ENCODE measurements at regions not wholly inside any gene's neighbourhood (a gene's known extent, or its start where the extent isn't known, plus 50 kb on each side); places are given as distances from the start of the nearest gene placed in this dataset.
A peak's percentile ranks its signal among the peaks of the same experiment; 100 is the strongest.
"Not testable (repeated sequence)": the region's sequence is repeated elsewhere in the genome, so short reads cannot be mapped to it uniquely, and the experiment has no call there.

DNA sequence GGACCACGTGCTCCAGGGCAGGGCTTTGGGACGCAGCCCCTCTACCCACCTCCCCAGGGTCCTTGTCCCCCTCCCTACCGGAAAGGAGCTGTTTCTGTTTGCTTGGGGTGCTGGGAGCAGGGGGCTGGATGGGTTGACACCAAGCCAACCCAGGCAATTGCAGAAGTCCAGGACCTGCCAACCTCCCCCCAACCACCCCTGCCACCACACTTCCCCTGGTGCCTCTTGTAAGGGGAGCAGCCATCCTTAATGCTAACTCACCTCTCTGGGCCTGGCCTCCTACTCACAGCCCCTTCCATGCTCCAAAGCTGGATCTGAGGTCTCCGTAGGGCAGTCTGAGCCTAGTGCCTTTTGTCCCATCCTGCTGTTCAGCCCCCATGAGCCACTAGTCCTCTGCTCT, 631.9 kb downstream of the BCOR start:
- DNase-seq (ENCODE audit: low read depth in 2 of 2): no peak

- DNase-seq (ENCODE audit: low read depth in 2 of 2): no peak
These were observed 628.6 kb downstream of the BCOR start for GRCh38 chrX:39469126-39469525.

DNA sequence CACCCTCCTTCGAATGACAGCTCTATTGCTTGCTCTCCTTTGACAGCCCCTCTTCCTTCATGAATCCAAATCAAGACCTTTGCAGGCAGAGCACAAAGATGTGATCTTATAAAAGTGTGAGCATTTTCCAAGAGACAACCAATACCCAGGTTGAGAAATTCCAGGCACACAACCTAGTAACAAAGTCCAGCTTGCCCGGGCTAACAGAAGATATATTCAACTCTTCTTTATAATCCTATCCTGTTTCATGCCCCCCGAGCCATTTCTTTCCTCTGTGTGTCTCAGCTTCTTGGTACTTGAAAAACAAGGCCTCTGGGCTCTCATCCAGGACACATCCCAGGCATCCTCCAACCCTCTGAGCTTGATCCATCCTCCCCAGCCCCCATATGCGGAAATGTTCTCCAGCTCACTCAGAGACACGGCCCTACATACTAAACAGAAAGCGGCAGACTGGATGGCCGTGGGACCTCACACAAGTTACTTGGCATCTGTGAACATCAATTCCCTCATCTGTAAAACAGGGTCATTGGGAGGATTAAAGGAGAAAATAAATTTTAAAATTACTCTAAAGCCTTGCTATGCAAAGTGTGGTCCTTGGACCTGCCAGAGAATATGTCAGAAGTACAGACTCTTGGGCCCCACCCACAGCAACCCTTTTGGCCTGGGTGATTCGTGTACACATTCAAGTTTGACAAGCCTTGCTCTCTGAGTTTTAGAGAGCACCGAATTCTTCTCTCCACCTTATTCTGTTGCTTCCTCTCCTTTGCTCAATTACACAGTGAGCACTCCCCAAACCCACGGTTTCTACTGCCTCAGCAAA, 627.0 kb downstream of the BCOR start:
- no peak for DNase-seq (ENCODE audit: low read depth in 2 of 2)

DNA sequence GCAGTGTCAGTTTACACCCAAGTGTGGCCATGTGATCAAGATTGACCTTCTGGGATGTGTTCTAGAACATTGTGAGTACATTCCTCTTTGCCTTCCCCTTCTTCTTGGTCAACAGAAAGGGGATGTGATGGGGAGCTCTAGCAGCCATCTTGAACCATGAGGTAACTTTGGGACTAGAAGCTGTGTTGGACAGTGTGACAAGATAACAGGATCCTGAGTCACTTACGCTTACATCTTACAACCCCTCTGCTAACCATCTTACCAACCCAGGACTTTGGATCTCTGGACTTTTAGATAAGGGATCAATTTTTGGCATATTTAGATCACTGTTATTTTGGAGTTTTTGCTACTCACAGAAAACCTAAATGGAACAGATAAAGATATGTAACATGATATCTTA, 625.6 kb downstream of the BCOR start:
- DNase-seq (ENCODE audit: low read depth in 2 of 2): no peak

DNA sequence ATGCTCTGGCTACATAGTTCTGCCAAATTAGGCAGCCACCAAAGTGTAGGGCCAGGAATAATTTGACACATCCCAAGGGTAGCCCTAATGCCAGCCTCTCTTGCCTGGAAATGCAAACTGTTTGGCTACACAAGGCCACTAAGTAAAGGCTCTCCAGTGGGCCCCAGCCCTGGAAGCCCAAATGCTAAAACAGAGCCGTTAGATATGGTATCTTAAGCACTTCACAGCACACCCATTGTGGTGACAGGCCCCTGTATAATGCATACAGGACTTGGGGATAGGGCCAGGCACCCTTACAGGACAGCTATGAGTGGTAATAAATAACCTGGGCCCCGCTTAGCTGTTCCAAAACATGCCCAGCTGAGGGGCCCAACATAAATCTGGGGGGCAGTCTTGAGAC, 623.9 kb downstream of the BCOR start:
- DNase-seq (ENCODE audit: low read depth in 2 of 2): no peak

GRCh38 chrX:39475372-39475771, 622.4 kb downstream of the BCOR start:
- no peak for DNase-seq (ENCODE audit: low read depth in 2 of 2)

DNA sequence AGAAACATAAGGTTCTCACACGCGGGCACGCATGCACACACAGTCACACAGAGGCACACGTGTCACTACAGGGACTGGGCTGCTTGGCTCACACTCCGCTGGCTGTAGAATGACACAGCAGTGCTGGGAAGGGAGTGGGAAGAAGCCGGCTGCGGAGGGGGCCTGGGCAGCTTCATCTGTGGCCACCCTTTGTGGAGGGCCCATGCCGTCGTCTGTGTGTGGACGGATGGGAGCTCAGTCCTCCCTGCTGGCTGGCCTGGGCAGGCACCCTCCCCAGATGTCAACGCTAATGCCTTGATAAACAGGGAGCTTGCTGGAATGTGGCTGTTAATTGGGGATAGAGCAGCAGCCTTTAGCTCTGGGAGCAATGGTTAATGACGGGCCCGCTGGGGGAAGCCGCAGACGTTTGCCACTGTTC, 621.1 kb downstream of the BCOR start:
- no peak for DNase-seq (ENCODE audit: low read depth in 2 of 2)

DNA sequence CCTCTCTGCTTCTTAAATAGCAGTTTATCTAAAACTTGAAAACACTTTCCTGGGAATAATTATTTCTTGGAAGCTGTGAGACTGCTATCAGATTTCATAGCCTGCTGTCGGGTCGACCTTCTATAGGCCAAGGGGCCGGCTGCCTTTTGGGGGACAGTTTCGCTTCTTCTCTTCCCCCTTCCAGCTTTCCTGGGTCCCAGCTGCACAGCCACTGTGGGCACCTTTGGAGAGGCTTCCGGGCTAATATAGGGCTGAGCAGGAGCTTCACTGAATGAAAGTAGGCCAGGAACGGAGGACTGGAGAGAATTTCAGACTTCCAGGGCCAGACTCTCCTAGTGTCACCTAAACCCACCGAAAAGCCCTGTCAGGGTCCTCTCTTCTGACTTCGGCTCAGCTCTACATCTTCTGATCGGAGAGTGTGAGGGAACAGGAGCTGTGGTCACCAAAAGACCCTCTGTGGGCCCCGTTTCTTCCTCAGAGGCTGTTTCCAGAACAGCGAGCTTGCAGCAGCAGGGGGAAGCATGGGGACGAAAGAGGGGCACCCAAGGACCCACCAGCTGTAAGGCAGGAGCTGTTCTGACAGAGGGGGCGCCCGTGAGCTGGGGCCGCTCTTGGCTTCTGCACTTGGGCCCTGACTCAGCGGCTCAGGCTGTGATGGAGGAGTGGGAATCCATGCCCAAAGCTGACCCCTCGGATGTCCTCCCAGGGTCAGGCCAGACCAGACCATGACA, 620.6 kb downstream of the BCOR start:
- peak in 1 of 2 donors; percentile 5 for DNase-seq (ENCODE audit: low read depth in 2 of 2)

GRCh38 chrX:39477762-39478120, 620.0 kb downstream of the BCOR start:
- DNase-seq (ENCODE audit: low read depth in 2 of 2): no peak

GRCh38 chrX:39479856-39480255, 617.9 kb downstream of the BCOR start:
- no peak for DNase-seq (ENCODE audit: low read depth in 2 of 2)

- DNase-seq (ENCODE audit: low read depth in 2 of 2): no peak
These were observed 616.8 kb downstream of the BCOR start for GRCh38 chrX:39480963-39481362.

DNA sequence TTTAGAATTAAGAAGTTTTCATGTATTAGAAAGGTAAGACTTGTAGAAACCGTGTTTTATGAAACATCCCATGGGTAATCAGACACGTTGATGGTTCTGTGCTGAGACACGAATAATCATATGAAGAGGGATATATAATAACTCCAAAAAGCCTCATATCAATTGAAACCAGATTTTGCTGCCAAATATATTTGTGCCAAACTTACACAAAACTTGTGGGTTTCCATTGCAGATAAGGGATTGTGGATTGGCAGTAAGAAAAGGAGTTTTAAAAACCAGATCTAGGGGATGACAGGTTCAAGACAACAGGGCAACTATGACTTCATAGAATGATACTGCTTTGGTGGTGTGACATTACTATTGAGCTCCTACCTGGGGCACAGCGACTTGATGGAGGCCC, 616.1 kb downstream of the BCOR start:
- no peak for DNase-seq (ENCODE audit: low read depth in 2 of 2)

GRCh38 chrX:39484159-39485068, 613.3 kb downstream of the BCOR start:
- DNase-seq (ENCODE audit: low read depth in 2 of 2): no peak

DNA sequence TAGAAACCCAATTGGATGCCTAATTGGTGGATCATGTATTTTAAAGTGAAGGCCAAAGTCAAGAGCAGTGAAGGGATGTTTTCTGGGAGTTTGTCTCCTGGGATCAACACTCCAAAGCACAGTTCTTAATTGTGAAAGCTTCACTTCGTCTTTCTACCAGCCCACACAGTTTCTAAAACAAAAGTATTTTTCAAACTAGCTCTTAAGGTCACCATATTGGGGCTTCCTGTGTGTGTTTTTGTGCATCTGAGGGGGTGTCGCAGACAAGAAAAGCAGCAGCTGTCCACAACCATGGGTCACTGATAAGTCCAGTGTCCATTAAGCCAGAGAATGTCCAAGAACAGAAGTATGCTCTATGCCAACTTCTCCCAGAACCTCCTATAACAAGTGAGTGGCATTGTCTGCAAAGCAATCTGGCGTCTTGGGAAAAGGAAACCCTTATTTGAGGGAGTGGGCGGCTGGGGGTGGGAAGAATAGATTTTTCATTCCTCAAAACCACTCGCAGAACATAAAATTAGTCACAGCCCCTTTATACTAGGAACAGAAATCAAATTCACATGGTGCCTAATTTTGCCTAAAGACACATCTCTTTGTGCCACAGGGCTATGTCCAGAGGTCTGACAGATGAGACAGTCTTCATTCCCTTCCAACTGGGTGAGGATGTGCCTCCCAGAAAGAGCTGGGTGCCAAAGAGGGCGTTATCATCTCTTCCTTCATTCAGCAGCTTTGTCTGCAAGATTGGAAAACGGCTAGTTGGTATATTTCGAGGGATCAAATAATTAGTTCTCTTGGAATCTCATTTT, 610.4 kb downstream of the BCOR start:
- no peak for DNase-seq (ENCODE audit: low read depth in 2 of 2)

GRCh38 chrX:39487969-39488330, 609.8 kb downstream of the BCOR start:
- no peak for DNase-seq (ENCODE audit: low read depth in 2 of 2)

DNA sequence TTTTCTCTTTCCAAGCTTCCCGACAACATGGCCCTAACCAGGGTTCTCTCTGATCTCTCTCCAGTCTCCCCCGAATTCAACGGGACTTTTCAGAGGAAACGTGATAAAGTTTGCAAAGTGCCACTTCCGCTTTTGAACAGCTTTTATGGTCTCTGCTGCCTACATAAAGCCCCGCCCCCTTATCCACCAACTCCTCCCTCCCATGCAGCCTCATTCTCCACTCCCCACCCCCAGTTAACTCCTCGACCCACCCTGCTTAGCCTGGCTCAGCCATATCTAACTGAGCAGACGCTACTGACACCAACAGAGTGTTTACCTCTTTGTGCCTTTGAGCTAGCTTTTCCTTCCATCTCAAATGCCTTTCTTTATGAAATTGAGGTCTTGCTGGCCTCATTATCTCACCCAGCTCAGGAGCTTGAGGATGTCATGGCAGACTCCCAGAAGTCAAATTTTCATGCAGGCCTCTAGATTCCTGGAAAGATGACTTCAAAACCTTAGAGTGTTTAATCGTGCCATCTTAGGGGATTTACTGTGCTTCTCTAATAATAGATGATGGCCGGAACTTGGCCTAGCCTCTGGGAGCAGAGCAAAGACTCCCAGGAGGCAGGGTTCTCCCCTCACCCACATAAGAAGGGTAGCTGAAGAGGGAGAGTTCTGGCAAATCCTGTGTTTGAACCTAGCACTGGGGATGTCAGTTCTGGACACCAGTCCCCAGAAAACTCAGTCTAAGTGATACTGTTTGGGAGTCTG, 606.0 kb downstream of the BCOR start:
- peak; percentile 20 to 30 for DNase-seq (ENCODE audit: low read depth in 2 of 2)

DNA sequence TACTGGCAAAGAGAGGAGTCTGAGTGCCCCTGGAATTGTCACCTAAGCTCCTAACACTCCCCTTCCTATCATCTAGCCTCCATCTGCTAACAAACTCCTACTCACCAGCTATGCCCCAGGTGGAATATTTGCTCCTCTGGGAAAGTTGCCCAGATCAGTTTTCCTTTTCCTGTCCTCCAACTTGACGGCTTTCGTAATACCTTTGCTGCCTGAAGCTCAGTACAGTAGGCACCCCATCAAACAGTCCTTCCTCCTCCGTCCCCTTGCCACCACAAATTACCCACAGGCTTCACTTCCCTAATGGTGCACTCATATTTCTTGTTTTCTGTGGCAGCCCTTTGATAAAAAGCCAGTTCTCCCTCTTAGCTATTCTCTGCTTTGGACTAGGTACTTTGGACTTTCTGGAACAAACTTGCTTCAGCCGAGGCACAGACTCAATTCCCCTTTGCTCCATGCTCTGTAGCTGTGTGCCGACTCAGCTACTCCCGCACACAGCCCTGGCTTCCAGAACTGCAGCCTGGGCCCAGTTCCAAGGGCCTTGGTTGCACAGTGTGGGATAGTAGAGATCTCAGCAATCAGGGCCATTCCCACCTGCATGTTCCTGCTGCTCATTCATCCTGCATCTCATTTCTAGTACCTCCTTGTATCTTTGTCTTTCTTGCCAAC, 605.1 kb downstream of the BCOR start:
- DNase-seq (ENCODE audit: low read depth in 2 of 2): no peak

DNA sequence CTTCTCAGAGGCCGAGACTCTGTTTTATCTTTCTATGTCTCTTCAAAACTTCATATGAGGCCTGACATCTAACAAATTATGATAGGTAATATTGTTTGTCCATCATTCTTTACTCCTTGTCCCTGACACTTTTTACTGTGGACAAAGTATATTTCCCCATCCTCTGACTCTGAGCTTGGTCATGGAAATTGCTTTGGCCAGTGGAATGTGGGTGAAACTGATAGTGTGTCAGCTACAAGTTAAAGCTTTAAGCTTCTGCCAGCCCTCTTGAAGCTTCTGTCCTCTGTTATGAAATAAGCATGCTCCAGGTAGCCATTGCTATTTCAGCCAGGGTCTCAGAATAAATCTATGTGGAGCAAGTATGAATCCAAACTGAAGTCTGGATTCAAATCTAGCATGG, 604.6 kb downstream of the BCOR start:
- DNase-seq (ENCODE audit: low read depth in 2 of 2): no peak

GRCh38 chrX:39497117-39497516, 600.6 kb downstream of the BCOR start:
- not testable (repeated sequence) for DNase-seq (ENCODE audit: low read depth in 2 of 2)

- DNase-seq (ENCODE audit: low read depth in 2 of 2): no peak
These were observed 600.0 kb downstream of the BCOR start for GRCh38 chrX:39497702-39498265.
